OCI-LY3 (cell line): ENCODE measurements at regions not wholly inside any gene's neighbourhood (a gene's known extent, or its start where the extent isn't known, plus 50 kb on each side); places are given as distances from the start of the nearest gene placed in this dataset.

ENCODE experiments used
- EZH2phosphoT487 ChIP-seq: fragments of 200-600 bp; shearing (Covaris generic); IDR thresholded peaks from 2 replicates; pipeline ENCODE4 v1.6.1; 2018; ENCODE audit warnings: antibody characterized with exemption, mixed run types, low read depth
- TF ChIP-seq, protein P1 (sequence below): fragments of 200-600, 300-600 bp; sonication (generic); IDR thresholded peaks from 2 replicates; pipeline ENCODE4 v1.5.1; 2014; ENCODE audit warnings: antibody characterized with exemption, low read length, low read depth

DNA sequence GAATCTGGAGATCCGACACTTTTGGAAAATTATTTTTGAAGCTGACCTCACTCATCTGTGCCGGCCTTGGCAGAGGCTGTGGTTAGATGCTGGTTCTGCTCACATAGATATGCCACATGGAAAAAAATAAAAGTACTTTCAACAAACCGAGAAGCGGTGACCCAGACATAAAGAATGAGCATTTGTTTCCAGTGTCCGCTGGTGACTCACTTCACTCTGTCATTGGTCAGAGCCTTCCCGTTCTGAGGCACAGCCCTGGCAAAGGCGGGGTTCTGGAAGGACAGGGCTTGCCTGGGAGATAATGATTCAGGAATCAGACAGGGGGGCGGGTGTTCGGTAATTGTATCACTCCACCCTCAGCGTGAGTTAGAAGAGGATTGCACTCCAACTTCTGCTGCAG, 172.4 kb upstream of the MXRA5 start:
- TF ChIP-seq, protein P1, sequence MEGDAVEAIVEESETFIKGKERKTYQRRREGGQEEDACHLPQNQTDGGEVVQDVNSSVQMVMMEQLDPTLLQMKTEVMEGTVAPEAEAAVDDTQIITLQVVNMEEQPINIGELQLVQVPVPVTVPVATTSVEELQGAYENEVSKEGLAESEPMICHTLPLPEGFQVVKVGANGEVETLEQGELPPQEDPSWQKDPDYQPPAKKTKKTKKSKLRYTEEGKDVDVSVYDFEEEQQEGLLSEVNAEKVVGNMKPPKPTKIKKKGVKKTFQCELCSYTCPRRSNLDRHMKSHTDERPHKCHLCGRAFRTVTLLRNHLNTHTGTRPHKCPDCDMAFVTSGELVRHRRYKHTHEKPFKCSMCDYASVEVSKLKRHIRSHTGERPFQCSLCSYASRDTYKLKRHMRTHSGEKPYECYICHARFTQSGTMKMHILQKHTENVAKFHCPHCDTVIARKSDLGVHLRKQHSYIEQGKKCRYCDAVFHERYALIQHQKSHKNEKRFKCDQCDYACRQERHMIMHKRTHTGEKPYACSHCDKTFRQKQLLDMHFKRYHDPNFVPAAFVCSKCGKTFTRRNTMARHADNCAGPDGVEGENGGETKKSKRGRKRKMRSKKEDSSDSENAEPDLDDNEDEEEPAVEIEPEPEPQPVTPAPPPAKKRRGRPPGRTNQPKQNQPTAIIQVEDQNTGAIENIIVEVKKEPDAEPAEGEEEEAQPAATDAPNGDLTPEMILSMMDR, result no peak
- no peak for TF ChIP-seq EZH2phosphoT487
